Mesothelial cell of epicardium (in vitro differentiated cells): ENCODE measurements at regions not wholly inside any gene's neighbourhood (a gene's known extent, or its start where the extent isn't known, plus 50 kb on each side); places are given as distances from the start of the nearest gene placed in this dataset.

Experiments
- DNase-seq, 2 experiments: peaks; one replicate each; pipeline ENCODE4 v3.0.0; 2021; ENCODE audit warnings: low spot score in 2 of 2; ENCODE audit not compliant: unreplicated experiment in 2 of 2
- H3K27ac Mint-ChIP-seq: 2 replicates; pipeline ENCODE4 v1.8.0; 2021; ENCODE audit warnings: mixed read lengths
- H3K27me3 Mint-ChIP-seq: 2 replicates; pipeline ENCODE4 v1.8.0; 2021; ENCODE audit warnings: low read depth, mixed read lengths
- H3K36me3 Mint-ChIP-seq: 2 replicates; pipeline ENCODE4 v1.8.0; 2021; ENCODE audit warnings: mixed read lengths
- H3K4me1 Mint-ChIP-seq: 2 replicates; pipeline ENCODE4 v1.8.0; 2021; ENCODE audit warnings: mixed read lengths
- H3K4me3 Mint-ChIP-seq: 2 replicates; pipeline ENCODE4 v1.8.0; 2021; ENCODE audit warnings: mild to moderate bottlenecking, moderate library complexity, mixed read lengths
- H3K9me3 Mint-ChIP-seq: 2 replicates; pipeline ENCODE4 v1.8.0; 2021; ENCODE audit warnings: mixed read lengths
- CTCF ChIP-seq: fragments of 200-600 bp; sonication (generic); IDR thresholded peaks from one replicate; pipeline ENCODE4 v1.5.0; 2021; ENCODE audit warnings: antibody characterized with exemption; ENCODE audit not compliant: unreplicated experiment

- no peaks in the 10 kb centered on the region for H3K36me3 Mint-ChIP-seq
- H3K4me1 Mint-ChIP-seq: no peaks in the 10 kb centered on the region
- H3K27ac Mint-ChIP-seq: no peak within 1 kb of the TSS
- H3K4me3 Mint-ChIP-seq: no peak within 1 kb of the TSS
- H3K27me3 Mint-ChIP-seq: peaks cover 3% of the 10 kb centered on the region
- no peak for TF ChIP-seq CTCF
- no peak for DNase-seq
- H3K9me3 Mint-ChIP-seq: peaks cover 8% of the 10 kb centered on the region
Measured at GRCh38 chrX:124963717-124964116, 356.0 kb upstream of the TEX13C start, which contains the start of gene TENM1. Gene TENM1, minus strand, starts transcription at chrX:124963817.

GRCh38 chrX:124975456-124975855 is 344.2 kb upstream of the TEX13C start:
- Mint-ChIP-seq H3K4me1 (no peaks in the 10 kb centered on the region), H3K27me3 (no peaks in the 10 kb centered on the region), H3K27ac (no peak overlapping the region), H3K36me3 (no peaks in the 10 kb centered on the region), H3K9me3 (peaks cover 8% of the 10 kb centered on the region), H3K4me3 (no peak overlapping the region)
- no peak for TF ChIP-seq CTCF
- no peak for DNase-seq

GRCh38 chrX:124981420-124981819 is 338.3 kb upstream of the TEX13C start:
- Mint-ChIP-seq H3K36me3 (no peaks in the 10 kb centered on the region), H3K27me3 (no peaks in the 10 kb centered on the region), H3K4me1 (no peaks in the 10 kb centered on the region), H3K27ac (no peak overlapping the region), H3K9me3 (no peaks in the 10 kb centered on the region), H3K4me3 (no peak overlapping the region)
- no peak for TF ChIP-seq CTCF
- no peak for DNase-seq

GRCh38 chrX:124984140-124984813 is 335.4 kb upstream of the TEX13C start:
- no peaks in the 10 kb centered on the region for H3K36me3 Mint-ChIP-seq
- TF ChIP-seq CTCF: no peak
- no peaks in the 10 kb centered on the region for H3K4me1 Mint-ChIP-seq
- DNase-seq: no peak
- peaks cover 1% of the 10 kb centered on the region for H3K27me3 Mint-ChIP-seq
- H3K9me3 Mint-ChIP-seq: no peaks in the 10 kb centered on the region
- no peak overlapping the region for H3K4me3 Mint-ChIP-seq
- H3K27ac Mint-ChIP-seq: no peak overlapping the region

GRCh38 chrX:124986284-124986683 is 333.4 kb upstream of the TEX13C start:
- H3K9me3 Mint-ChIP-seq: no peaks in the 10 kb centered on the region
- H3K36me3 Mint-ChIP-seq: no peaks in the 10 kb centered on the region
- no peak for TF ChIP-seq CTCF
- H3K4me3 Mint-ChIP-seq: no peak overlapping the region
- no peak overlapping the region for H3K27ac Mint-ChIP-seq
- no peak for DNase-seq
- H3K27me3 Mint-ChIP-seq: peaks cover 1% of the 10 kb centered on the region
- no peaks in the 10 kb centered on the region for H3K4me1 Mint-ChIP-seq

- Mint-ChIP-seq H3K27me3 (peaks cover 3% of the 10 kb centered on the region), H3K36me3 (no peaks in the 10 kb centered on the region), H3K27ac (no peak overlapping the region), H3K9me3 (no peaks in the 10 kb centered on the region), H3K4me3 (no peak overlapping the region), H3K4me1 (no peaks in the 10 kb centered on the region)
- no peak for TF ChIP-seq CTCF
- no peak for DNase-seq
Measured at GRCh38 chrX:124993735-124994134, 325.9 kb upstream of the TEX13C start.
